Right lobe of liver (tissue), 4 donors: ENCODE measurements at regions not wholly inside any gene's neighbourhood (a gene's known extent, or its start where the extent isn't known, plus 50 kb on each side); places are given as distances from the start of the nearest gene placed in this dataset.

Experiments
- CTCF ChIP-seq, 4 donors: fragments of 200-600 bp in 3 of 4; fragments of 450-650 bp in 1 of 4; IDR thresholded peaks; one replicate each; pipeline versions ENCODE4 v1.5.1 to v1.8.0; 2016 to 2022; ENCODE audit warnings: antibody characterized with exemption in 4 of 4, mild to moderate bottlenecking in 2 of 4
- POLR2A ChIP-seq: fragments of 450-650 bp; IDR thresholded peaks from one replicate; pipeline ENCODE4 v1.6.1; 2017; ENCODE audit warnings: antibody characterized with exemption, mild to moderate bottlenecking
- donor health status: DM: no; HTN: no; CAD: no.
- donor health status: DM: no; HTN: no; CAD: no.
- donor health status: DM: no; HTN: yes; CAD: no.

- TF ChIP-seq CTCF (IDR thresholded peaks at IDR 0.05) (no peak), POLR2A (no peak)
Measured at GRCh38 chr4:117376692-117377091, 291.3 kb upstream of the TRAM1L1 start.
